Keratinocyte (primary cell): ENCODE measurements at regions not wholly inside any gene's neighbourhood (a gene's known extent, or its start where the extent isn't known, plus 50 kb on each side); places are given as distances from the start of the nearest gene placed in this dataset.

Source experiments
- DNase-seq: peaks from one replicate; pipeline ENCODE4 v3.0.0-alpha.2; 2011; ENCODE audit warnings: low read depth, missing footprints, low spot score
- FAIRE-seq: peaks from 2 replicates; lab custom pipeline; 2011; peaks lifted over from hg19 to GRCh38; lab: Jason Lieb, UNC
- H2AFZ ChIP-seq: 2 replicates; pipeline ENCODE4 v1.6.0; 2012; ENCODE audit warnings: low read length, control low read depth, inconsistent platforms; ENCODE audit not compliant: control insufficient read depth
- H3K27ac ChIP-seq: 2 replicates; pipeline ENCODE4 v1.5.1; 2011; ENCODE audit warnings: low read length; ENCODE audit not compliant: control insufficient read depth, insufficient read depth
- H3K27me3 ChIP-seq: 3 replicates; pipeline ENCODE4 v1.6.0; 2011; ENCODE audit warnings: low read length; ENCODE audit not compliant: control insufficient read depth, insufficient read depth; ENCODE audit errors: extremely low read depth
- H3K36me3 ChIP-seq, 2 experiments: 2 replicates in 1 of 2; 3 replicates in 1 of 2; pipeline ENCODE4 v1.5.1; 2011; ENCODE audit warnings: low read length in 2 of 2, mild to moderate bottlenecking in 1 of 2; ENCODE audit not compliant: control insufficient read depth in 2 of 2, insufficient read depth in 2 of 2; ENCODE audit errors: extremely low read depth in 1 of 2
- H3K4me1 ChIP-seq: 3 replicates; pipeline ENCODE4 v1.5.1; 2011; ENCODE audit warnings: low read length; ENCODE audit not compliant: control insufficient read depth, insufficient read depth; ENCODE audit errors: extremely low read depth
- H3K4me2 ChIP-seq: 3 replicates; pipeline ENCODE4 v1.6.0; 2011; ENCODE audit warnings: low read depth, low read length; ENCODE audit not compliant: control insufficient read depth, insufficient read depth; ENCODE audit errors: extremely low read depth
- H3K4me3 ChIP-seq, 3 experiments: fragments of 200-600 bp in 1 of 3; sonication (generic) in 1 of 3; 2 replicates in 2 of 3; 3 replicates in 1 of 3; pipeline ENCODE4 v1.5.1; 2011 to 2016; ENCODE audit warnings: low read length in 3 of 3, mild to moderate bottlenecking in 3 of 3, control low read depth in 2 of 3, inconsistent platforms in 1 of 3, low read depth in 1 of 3, mixed read lengths in 1 of 3, mixed run types in 1 of 3, moderate library complexity in 1 of 3; ENCODE audit not compliant: control insufficient read depth in 2 of 3, insufficient read depth in 2 of 3; ENCODE audit errors: extremely low read depth in 1 of 3
- H3K79me2 ChIP-seq: 2 replicates; pipeline ENCODE4 v1.6.0; 2012; ENCODE audit warnings: low read length; ENCODE audit not compliant: control insufficient read depth, insufficient read depth
- H3K9ac ChIP-seq: 3 replicates; pipeline ENCODE4 v1.6.0; 2011; ENCODE audit warnings: low read length; ENCODE audit not compliant: control insufficient read depth, insufficient read depth; ENCODE audit errors: extremely low read depth
- H3K9me1 ChIP-seq: 3 replicates; pipeline ENCODE4 v1.6.0; 2011; ENCODE audit warnings: low read length; ENCODE audit not compliant: control insufficient read depth, insufficient read depth; ENCODE audit errors: extremely low read depth
- H3K9me3 ChIP-seq: 2 replicates; pipeline ENCODE4 v1.5.1; 2012; ENCODE audit warnings: low read depth, low read length; ENCODE audit not compliant: control insufficient read depth
- H4K20me1 ChIP-seq: 3 replicates; pipeline ENCODE4 v1.6.0; 2011; ENCODE audit warnings: low read length; ENCODE audit not compliant: control insufficient read depth, insufficient read depth; ENCODE audit errors: extremely low read depth
- EZH2 ChIP-seq: IDR thresholded peaks from one replicate; pipeline ENCODE4 v1.6.1; 2012; ENCODE audit warnings: inconsistent platforms, mild to moderate bottlenecking, low read length, moderate library complexity
- dilution Hi-C: fragments of 300-500 bp; cut with MboI; formaldehyde crosslinking; loops from one replicate; pipeline ENCODE4 v1.7.0; 2020; ENCODE audit warnings: low sequenced_read_pairs; ENCODE audit not compliant: extremely low pct_ligation_motif_present
- TF ChIP-seq, protein P1 (sequence below), 3 experiments: IDR thresholded peaks in 1 of 3; conservative IDR thresholded peaks in 1 of 3; optimal IDR thresholded peaks in 1 of 3; 2 replicates in 2 of 3; 3 replicates in 1 of 3; pipeline versions ENCODE3 to v1.5.1; 2011; ENCODE audit warnings: low read length in 3 of 3, mild to moderate bottlenecking in 3 of 3, moderate library complexity in 2 of 3, control low read depth in 1 of 3, inconsistent platforms in 1 of 3; ENCODE audit not compliant: insufficient read depth in 2 of 3; ENCODE audit errors: extremely low read depth in 1 of 3

- Histone ChIP-seq H3K4me1 (no peaks in the 10 kb centered on the region), H3K9me3 (no peaks in the 10 kb centered on the region), H2AFZ (no peak overlapping the region), H4K20me1 (no peaks in the 10 kb centered on the region), H3K79me2 (no peaks in the 10 kb centered on the region), H3K36me3 (no peaks in the 10 kb centered on the region), H3K9me1 (no peaks in the 10 kb centered on the region), H3K4me2 (no peak overlapping the region), H3K9ac (no peak overlapping the region), H3K4me3 (no peak overlapping the region), H3K27ac (no peak overlapping the region), H3K27me3 (peaks cover 32% of the 10 kb centered on the region)
- no peak for DNase-seq
- dilution Hi-C loops, result no loop called here
- FAIRE-seq, result no peak
- TF ChIP-seq, protein P1, sequence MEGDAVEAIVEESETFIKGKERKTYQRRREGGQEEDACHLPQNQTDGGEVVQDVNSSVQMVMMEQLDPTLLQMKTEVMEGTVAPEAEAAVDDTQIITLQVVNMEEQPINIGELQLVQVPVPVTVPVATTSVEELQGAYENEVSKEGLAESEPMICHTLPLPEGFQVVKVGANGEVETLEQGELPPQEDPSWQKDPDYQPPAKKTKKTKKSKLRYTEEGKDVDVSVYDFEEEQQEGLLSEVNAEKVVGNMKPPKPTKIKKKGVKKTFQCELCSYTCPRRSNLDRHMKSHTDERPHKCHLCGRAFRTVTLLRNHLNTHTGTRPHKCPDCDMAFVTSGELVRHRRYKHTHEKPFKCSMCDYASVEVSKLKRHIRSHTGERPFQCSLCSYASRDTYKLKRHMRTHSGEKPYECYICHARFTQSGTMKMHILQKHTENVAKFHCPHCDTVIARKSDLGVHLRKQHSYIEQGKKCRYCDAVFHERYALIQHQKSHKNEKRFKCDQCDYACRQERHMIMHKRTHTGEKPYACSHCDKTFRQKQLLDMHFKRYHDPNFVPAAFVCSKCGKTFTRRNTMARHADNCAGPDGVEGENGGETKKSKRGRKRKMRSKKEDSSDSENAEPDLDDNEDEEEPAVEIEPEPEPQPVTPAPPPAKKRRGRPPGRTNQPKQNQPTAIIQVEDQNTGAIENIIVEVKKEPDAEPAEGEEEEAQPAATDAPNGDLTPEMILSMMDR (optimal IDR thresholded peaks at IDR 0.05 in 1 of 3, IDR thresholded peaks at IDR 0.05 in 1 of 3, conservative IDR thresholded peaks at IDR 0.05 in 1 of 3; ENCODE audit: extremely low read depth in 1 of 3, insufficient read depth in 2 of 3, low read length in 3 of 3), result no peak
- TF ChIP-seq EZH2, result no peak
These were observed 85.3 kb upstream of the SEC14L1 start for GRCh38 chr17:77055453-77055852.

DNA sequence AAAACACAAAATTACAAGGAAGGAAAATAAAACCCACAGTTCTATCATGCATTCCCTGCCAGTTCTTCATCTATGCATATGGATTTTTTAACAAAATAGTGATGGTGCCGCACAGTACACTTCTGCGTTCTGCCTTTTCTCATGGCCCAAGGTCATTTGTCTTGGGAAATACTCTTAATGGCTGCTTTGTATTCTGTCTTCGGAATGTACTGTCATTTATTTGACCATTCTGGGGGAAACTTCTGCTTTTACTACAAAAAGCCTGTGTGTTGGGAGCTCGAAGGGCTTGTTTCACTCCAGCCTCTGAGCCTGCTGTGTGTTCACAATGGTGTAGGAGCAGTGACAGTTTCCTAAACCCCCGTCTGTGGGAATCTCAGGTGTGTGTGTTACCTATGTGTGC, 82.8 kb upstream of the SEC14L1 start:
- Histone ChIP-seq H3K27ac (no peak overlapping the region), H3K27me3 (peaks cover 17% of the 10 kb centered on the region), H4K20me1 (no peaks in the 10 kb centered on the region), H3K9me3 (no peaks in the 10 kb centered on the region), H3K4me3 (no peak overlapping the region), H3K4me1 (no peaks in the 10 kb centered on the region), H3K4me2 (no peak overlapping the region), H3K9me1 (no peaks in the 10 kb centered on the region), H2AFZ (no peak overlapping the region), H3K79me2 (no peaks in the 10 kb centered on the region), H3K36me3 (no peaks in the 10 kb centered on the region), H3K9ac (no peak overlapping the region)
- dilution Hi-C loops, result no loop called here
- DNase-seq, result no peak
- TF ChIP-seq, protein P1 (optimal IDR thresholded peaks at IDR 0.05 in 1 of 3, IDR thresholded peaks at IDR 0.05 in 1 of 3, conservative IDR thresholded peaks at IDR 0.05 in 1 of 3; ENCODE audit: extremely low read depth in 1 of 3, insufficient read depth in 2 of 3, low read length in 3 of 3), result no peak
- TF ChIP-seq EZH2, result no peak
- no peak for FAIRE-seq
